Heart left ventricle (tissue), 16 donors: ENCODE measurements at regions not wholly inside any gene's neighbourhood (a gene's known extent, or its start where the extent isn't known, plus 50 kb on each side); places are given as distances from the start of the nearest gene placed in this dataset.

Experiments used
- ATAC-seq, 4 donors: fragments of 200-7000 bp; cut with Tn5 transposase; one replicate each; pipeline ENCODE4 v1.9.1; 2020 to 2022; ENCODE audit warnings: moderate library complexity in 4 of 4, mild to moderate bottlenecking in 3 of 4, moderate number of reproducible peaks in 1 of 4
- DNase-seq, 5 donors: peaks; one replicate each; pipeline ENCODE4 v3.0.0-alpha.2; 2020
- H3K27ac ChIP-seq, 12 donors: fragments of 200-600 bp; sonication (generic) in 4 of 12; one replicate each; pipeline versions ENCODE4 v1.5.0 to v1.8.0; 2016 to 2022; ENCODE audit warnings: mild to moderate bottlenecking in 2 of 12
- H3K27me3 ChIP-seq, 9 donors: fragments of 200-600 bp; sonication (generic) in 2 of 9; one replicate each; pipeline versions ENCODE4 v1.5.1 to v1.8.0; 2016 to 2022; ENCODE audit warnings: mild to moderate bottlenecking in 3 of 9
- H3K36me3 ChIP-seq, 9 donors: fragments of 200-600 bp; sonication (generic) in 2 of 9; one replicate each; pipeline versions ENCODE4 v1.5.0 to v1.8.0; 2018 to 2022; ENCODE audit warnings: mild to moderate bottlenecking in 2 of 9
- H3K4me1 ChIP-seq, 12 donors: fragments of 200-600 bp; sonication (generic) in 4 of 12; one replicate each; pipeline versions ENCODE4 v1.5.0 to v1.8.0; 2016 to 2022; ENCODE audit warnings: mild to moderate bottlenecking in 3 of 12
- H3K4me3 ChIP-seq, 12 donors: fragments of 200-600 bp; sonication (generic) in 4 of 12; one replicate each; pipeline versions ENCODE4 v1.5.0 to v1.8.0; 2017 to 2022; ENCODE audit warnings: mild to moderate bottlenecking in 9 of 12, moderate library complexity in 4 of 12
- H3K9me3 ChIP-seq, 12 donors: fragments of 200-600 bp; sonication (generic) in 4 of 12; one replicate each; pipeline versions ENCODE4 v1.5.0 to v1.8.0; 2016 to 2022; ENCODE audit warnings: mild to moderate bottlenecking in 1 of 12
- POLR2A ChIP-seq, 2 donors: fragments of 450-650 bp; IDR thresholded peaks; one replicate each; pipeline ENCODE4 v1.6.1; 2017; ENCODE audit warnings: antibody characterized with exemption in 2 of 2, mild to moderate bottlenecking in 2 of 2, moderate library complexity in 2 of 2
- WGBS, 4 donors: extraction: QIAGEN DNeasy Blood & Tissue Kit in 2 of 4; methylation state at CpG; one replicate each; pipeline versions ENCODE4 v1.1.5 to v1.1.7; 2013 to 2018; 5-methylcytosine and 5-hydroxymethylcytosine counted together
- intact Hi-C, 10 donors: fragments of 100-400 bp; cut with DNase I; formaldehyde crosslinking; loops; one replicate each; pipeline versions ENCODE4 v1.11.1 to v1.14.2; 2022
- TF ChIP-seq, protein P1 (sequence below), 12 donors: fragments of 200-600 bp; sonication (generic) in 4 of 12; IDR thresholded peaks; one replicate each; pipeline versions ENCODE4 v1.5.0 to v1.8.0; 2018 to 2022; ENCODE audit warnings: antibody characterized with exemption in 12 of 12, mild to moderate bottlenecking in 5 of 12
- donor health status: ischemic (EF 13 %, LVEDD 7.1; RV severe dilation, severe dysfunction).
- donor health status: healthy with polysubstance abuse.
- donor health status: DM: no; HTN: yes; CAD: no.
- donor health status: DM: no; HTN: no; CAD: no.
- donor health status: ischemic (EF 25% LVEDD 6.9; RV normal size, moderate dysfunction).
- donor health status: ischemic (EF 25% LVEDD 5.7; RV mildly dilated, moderate dysfunction).
- donor health status: healthy.
- donor health status: DM: yes; HTN: yes; CAD: no.
- donor health status: ischemic (EF 35%, LVEDD 5.7; RV mildly dilated, moderate dysfunction).
- donor health status: nonischemic (EF 11% LVEDD 7.7; RV severe dilation, severe dysfunction).
- donor health status: DM: yes; HTN: yes; CAD: no.
- donor health status: PGD.
- donor health status: ischemic (EF 29% LVEDD 5.4; RV normal size, mild dysfunction).
- donor health status: nonischemic (EF 23%, LVEDD 6.1; RV moderate dilation, normal function).

DNA sequence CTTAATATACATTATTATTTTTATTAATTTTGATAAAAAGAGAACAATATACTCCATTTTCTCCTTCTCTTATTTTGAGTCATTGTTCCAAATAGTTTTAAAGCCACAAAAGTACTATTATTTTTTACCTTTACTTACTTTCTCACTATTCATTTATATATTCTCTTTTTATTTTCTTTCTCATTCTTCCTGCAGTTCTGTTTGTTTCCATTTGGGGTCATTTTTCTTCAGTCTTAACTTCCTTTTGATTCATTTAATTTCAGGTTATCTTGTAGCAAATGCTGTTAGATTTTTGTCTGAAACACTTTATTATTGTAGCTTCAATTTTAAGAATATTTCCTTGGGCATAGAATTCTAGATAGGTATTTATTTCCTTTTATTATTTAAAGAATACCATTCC is 438.6 kb upstream of the EPHA5 start:
- no peaks in the 10 kb centered on the region for H3K36me3 ChIP-seq
- H3K27ac ChIP-seq: no peak overlapping the region
- DNase-seq: no peak
- H3K27me3 ChIP-seq: no peaks in the 10 kb centered on the region
- H3K4me1 ChIP-seq: no peaks in the 10 kb centered on the region
- H3K4me3 ChIP-seq: no peak overlapping the region
- intact Hi-C loops: no loop called here
- H3K9me3 ChIP-seq: peaks cover 0 to 7% (median 0%) of the 10 kb centered on the region in 12 donors
- ATAC-seq: no peak
- TF ChIP-seq, protein P1, sequence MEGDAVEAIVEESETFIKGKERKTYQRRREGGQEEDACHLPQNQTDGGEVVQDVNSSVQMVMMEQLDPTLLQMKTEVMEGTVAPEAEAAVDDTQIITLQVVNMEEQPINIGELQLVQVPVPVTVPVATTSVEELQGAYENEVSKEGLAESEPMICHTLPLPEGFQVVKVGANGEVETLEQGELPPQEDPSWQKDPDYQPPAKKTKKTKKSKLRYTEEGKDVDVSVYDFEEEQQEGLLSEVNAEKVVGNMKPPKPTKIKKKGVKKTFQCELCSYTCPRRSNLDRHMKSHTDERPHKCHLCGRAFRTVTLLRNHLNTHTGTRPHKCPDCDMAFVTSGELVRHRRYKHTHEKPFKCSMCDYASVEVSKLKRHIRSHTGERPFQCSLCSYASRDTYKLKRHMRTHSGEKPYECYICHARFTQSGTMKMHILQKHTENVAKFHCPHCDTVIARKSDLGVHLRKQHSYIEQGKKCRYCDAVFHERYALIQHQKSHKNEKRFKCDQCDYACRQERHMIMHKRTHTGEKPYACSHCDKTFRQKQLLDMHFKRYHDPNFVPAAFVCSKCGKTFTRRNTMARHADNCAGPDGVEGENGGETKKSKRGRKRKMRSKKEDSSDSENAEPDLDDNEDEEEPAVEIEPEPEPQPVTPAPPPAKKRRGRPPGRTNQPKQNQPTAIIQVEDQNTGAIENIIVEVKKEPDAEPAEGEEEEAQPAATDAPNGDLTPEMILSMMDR (IDR thresholded peaks at IDR 0.05): no peak
- no peak for TF ChIP-seq POLR2A (IDR thresholded peaks at IDR 0.05)

- intact Hi-C loops: no loop called here
- Histone ChIP-seq H3K36me3 (no peaks in the 10 kb centered on the region), H3K27ac (no peak overlapping the region), H3K4me1 (no peaks in the 10 kb centered on the region), H3K9me3 (peaks cover 0 to 6% (median 0%) of the 10 kb centered on the region in 12 donors), H3K4me3 (no peak overlapping the region), H3K27me3 (no peaks in the 10 kb centered on the region)
- 75 to 86% (median 79%) methylated on average over 5 of the region's 5 CpGs for WGBS, 4 donors
- no peak for TF ChIP-seq POLR2A (IDR thresholded peaks at IDR 0.05)
- TF ChIP-seq, protein P1 (IDR thresholded peaks at IDR 0.05): no peak
- DNase-seq: no peak
- ATAC-seq: no peak
Measured at GRCh38 chr4:66097218-66097617, 426.9 kb upstream of the EPHA5 start.

DNA sequence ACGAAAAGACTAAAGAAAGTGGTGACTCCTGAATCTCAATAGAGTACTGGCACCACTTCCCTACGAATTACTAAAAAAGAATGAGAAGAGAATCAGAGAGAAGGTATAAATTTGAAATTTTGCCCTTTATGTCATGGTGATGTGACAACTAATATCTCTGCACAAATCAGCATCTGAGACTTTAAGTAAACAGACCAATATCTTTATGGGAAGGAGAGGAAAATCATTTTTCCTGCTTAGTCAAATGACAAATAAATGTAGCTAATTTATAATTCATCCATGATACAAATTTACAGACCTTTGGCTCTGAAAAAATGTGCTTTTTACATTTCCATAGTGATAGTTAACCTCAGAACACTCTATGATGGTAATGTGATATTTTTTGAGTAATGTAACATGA is 424.8 kb upstream of the EPHA5 start:
- H3K27me3 ChIP-seq: no peaks in the 10 kb centered on the region
- ATAC-seq (no peak), DNase-seq (no peak)
- H3K27ac ChIP-seq: no peak overlapping the region
- TF ChIP-seq, protein P1 (IDR thresholded peaks at IDR 0.05): no peak
- no peak for TF ChIP-seq POLR2A (IDR thresholded peaks at IDR 0.05)
- H3K4me1 ChIP-seq: no peaks in the 10 kb centered on the region
- H3K4me3 ChIP-seq: no peak overlapping the region
- WGBS, 4 donors: 43 to 53% (median 47%) methylated on average over 2 of the region's 2 CpGs
- intact Hi-C loops: no loop called here
- peaks cover 0 to 4% (median 0%) of the 10 kb centered on the region in 12 donors for H3K9me3 ChIP-seq
- H3K36me3 ChIP-seq: no peaks in the 10 kb centered on the region

DNA sequence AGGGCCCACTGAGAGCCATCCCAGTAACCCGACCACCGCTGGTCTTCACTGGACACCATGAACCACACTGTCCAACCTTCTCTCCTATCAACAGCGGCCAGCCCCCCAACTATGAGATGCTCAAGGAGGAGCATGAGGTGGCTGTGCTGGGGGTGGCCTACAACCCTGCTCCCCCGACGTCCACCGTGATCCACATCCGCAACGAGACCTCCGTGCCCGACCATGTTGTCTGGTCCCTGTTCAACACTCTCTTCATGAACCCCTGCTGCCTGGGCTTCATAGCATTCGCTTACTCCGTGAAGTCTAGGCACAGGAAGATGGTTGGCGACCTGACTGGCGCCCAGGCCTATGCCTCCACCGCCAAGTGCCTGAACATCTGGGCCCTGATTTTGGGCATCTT is 423.8 kb upstream of the EPHA5 start:
- Histone ChIP-seq H3K27ac (no peak overlapping the region), H3K4me1 (no peaks in the 10 kb centered on the region), H3K36me3 (no peaks in the 10 kb centered on the region), H3K27me3 (no peaks in the 10 kb centered on the region), H3K9me3 (peaks cover 0 to 4% (median 0%) of the 10 kb centered on the region in 12 donors), H3K4me3 (no peak overlapping the region)
- DNase-seq (no peak), ATAC-seq (no peak)
- intact Hi-C loops: no loop called here
- TF ChIP-seq POLR2A (IDR thresholded peaks at IDR 0.05): no peak
- TF ChIP-seq, protein P1 (IDR thresholded peaks at IDR 0.05): no peak
- WGBS, 4 donors: 92 to 94% (median 93%) methylated on average over 15 of the region's 15 CpGs
